Muscle of arm (tissue), 1 donor: ENCODE measurements at regions not wholly inside any gene's neighbourhood (a gene's known extent, or its start where the extent isn't known, plus 50 kb on each side); places are given as distances from the start of the nearest gene placed in this dataset.
A peak's percentile ranks its signal among the peaks of the same experiment; 100 is the strongest.
"Not testable (repeated sequence)": the region's sequence is repeated elsewhere in the genome, so short reads cannot be mapped to it uniquely, and the experiment has no call there.

Source experiments
- DNase-seq: peaks from one replicate; pipeline ENCODE4 v3.0.0-alpha.2; 2013

DNA sequence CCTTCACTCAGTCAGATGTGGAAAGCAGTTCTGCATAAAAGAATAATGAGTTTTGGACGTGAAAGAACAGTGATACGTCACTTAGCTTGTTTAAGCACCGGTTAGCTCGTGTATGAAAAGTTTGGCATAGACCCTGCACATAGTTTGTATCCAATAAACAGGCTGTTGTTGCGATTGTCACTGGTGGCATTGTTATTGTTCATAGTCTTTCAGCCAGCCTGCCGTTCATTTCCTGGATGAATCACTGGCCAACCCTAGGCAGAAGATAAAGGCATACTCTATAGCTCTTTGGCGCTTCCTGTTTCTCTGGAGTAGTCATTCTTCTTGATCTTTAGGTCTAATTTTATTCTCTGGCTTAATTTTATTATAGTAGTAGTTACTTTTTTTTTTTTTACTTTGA is 57.8 kb upstream of the ANKRD30A start:
- no peak for DNase-seq

DNA sequence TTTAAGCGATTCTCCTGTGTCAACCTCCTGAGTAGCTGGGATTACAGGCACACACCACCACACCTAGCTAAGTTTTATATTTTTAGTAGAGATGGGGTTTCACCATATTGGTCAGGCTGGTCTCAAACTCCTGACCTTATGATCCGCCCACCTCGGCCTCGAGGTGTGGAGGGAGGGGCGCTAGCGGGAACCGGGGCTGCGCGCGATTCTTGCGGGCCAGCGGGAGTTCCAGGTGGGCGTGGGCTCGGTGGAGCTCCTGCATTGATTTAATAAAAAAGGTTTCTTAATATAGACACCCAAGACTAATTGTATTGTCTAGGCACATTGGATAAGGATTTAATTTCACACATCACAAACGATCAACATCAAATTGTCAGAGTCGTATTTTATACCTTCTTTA is 63.1 kb upstream of the ANKRD30A start:
- DNase-seq, result not testable (repeated sequence)

GRCh38 chr10:37057261-37057660 is 68.1 kb upstream of the ANKRD30A start:
- no peak for DNase-seq

GRCh38 chr10:37053476-37053875 is 71.9 kb upstream of the ANKRD30A start:
- DNase-seq, result no peak

DNA sequence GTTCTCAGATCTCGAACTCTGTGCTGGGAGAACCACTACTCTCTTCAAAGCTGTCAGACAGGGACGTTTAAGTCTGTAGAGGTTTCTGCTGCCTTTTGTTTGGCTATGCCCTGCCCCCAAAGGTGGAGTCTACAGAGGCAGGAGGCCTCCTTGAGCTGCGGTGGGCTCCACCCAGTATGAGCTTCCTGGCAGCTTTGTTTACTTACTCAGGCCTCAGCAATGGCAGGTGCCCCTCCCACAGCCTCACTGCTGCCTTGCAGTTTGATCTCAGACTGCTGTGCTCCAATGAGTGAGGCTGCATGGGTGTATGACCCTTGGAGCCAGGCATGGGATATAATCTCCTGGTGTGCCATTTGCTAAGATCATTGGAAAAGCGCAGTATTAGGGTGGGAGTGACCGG is 75.4 kb upstream of the ANKRD30A start:
- DNase-seq, result not testable (repeated sequence)

GRCh38 chr10:37044319-37044718 is 81.1 kb upstream of the ANKRD30A start:
- DNase-seq, result not testable (repeated sequence)

- no peak for DNase-seq
Measured at GRCh38 chr10:37035853-37036252, 89.5 kb upstream of the ANKRD30A start.

DNA sequence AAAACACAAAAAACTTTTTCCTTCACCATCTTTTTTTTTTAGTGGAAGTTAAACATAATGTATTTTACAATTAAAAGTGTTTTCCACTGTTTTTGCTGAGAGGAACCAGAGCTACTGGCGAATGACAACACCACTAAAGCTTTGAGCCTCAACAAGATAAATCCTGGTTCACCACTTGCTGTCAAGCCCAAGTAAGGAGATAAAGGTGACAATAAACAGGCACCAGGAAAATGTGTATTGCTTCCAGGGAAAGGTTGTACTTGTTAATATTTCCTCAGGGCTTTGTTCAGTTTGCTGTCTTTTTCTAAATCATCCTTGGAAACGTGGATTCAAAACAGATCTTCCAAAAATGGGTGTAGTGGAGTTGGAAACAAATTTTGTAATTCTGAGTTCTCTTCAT is 109.9 kb upstream of the ANKRD30A start:
- DNase-seq, result no peak

DNA sequence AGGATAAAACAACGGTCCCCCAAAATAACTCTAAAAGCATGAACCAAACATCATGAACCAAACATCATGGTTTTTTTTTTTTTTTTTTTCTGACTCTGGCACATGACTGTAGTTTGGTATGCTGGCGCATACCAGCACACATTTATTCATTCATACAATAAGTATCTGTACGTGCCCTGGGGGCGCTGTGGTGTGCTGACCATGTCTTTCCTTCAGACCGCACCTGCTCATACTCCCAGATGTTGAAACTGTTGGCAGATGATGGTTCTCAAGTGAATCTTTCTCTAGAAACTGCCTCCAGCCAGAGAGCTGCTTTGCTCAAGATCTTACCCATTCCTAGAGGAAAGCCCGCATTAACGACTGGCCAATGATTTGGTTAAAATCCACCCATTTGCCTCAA is 114.7 kb upstream of the ANKRD30A start:
- DNase-seq, result no peak

DNA sequence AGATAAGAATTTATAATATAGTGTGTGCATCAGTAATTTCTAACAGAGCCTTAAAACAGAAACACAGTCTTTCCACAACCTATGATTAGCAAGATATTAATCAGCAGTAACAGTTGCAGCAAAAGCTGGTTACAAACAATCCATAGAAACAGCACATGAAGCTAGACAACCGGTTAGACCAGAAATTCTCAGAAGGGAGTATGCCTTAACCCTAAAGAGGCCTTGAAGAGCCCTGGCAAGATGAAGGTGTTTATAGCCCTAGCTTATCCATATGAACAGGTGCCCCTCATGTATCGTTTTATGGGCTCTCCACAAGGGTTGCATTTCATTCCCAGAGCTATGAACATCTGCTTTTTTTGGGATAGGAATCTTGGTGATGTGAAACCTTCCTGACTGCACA is 117.1 kb upstream of the ANKRD30A start:
- not testable (repeated sequence) for DNase-seq

DNA sequence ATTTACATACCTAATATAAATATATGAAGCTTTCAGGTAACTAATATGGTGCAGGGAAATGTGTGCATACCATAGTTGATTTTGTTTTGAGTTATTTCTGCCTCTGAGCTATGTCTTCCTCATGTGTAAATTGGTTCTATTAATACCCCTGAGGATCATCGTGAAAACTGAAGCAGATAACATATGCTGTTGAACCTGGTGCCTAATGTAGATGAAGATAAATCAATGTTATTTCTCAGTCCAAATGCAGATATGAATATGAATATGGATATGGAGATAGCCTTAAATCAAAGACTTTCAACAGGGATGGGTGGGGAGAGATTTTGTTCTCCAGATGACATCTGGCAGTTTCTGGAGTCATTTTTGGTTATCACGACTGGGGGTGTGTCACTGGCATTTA is 122.3 kb upstream of the ANKRD30A start:
- DNase-seq, result no peak

DNA sequence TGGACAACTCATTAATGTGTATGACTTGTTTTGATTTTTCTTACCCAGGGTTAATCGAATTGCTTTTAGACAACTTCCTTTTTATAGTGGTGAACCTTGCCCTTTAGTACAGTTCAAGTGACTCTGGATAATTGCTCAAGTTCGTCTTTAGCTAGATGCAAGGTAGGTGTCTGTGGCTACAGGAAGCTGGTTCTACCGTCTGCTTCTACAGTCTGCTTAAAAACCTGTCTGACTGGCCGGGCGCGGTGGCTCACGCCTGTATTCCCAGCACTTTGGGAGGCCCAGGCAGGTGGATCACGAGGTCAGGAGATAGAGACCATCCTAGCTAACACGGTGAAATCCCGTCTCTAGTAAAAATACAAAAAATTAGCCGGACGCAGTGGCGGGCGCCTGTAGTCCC is 129.6 kb upstream of the ANKRD30A start:
- not testable (repeated sequence) for DNase-seq

DNA sequence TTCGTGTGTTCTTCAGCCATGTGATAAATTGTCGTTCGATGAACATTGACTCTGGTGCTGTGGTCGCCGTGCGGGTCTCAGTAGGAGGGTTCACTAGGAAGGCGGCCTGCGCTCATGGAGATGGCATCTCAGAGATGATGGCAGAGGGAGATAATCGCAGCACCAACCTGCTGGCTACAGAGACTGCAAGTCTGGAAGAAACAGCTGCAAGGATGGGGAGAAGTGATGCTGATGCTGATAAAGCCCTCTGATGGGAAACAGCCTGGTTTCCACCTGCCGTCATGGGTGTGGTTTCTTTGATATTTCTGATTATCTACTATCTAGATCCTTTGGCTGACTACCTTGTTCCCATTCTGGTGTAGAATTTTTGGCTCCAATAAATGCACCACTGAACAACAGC is 130.5 kb upstream of the ANKRD30A start:
- no peak for DNase-seq

DNA sequence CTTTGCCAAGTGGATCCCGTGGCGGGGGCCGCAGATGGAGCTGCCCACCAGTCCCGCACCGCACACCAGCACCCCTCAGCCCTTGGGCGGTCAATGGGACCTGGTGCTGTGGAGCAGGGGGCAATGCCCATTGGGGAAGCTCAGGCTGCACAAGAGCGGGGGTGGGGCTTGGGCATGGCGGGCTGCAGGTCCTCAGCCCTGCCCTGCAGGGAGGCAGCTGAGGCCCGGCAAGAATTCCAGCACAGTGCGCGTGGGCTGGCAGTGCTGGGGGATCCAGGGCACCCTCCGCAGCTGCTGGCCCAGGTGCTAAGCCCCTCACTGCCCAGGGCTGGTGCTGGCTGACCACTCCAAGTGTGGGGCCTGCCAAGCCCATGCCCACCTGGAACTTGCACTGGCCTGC is 136.2 kb upstream of the ANKRD30A start:
- DNase-seq, result no peak

DNA sequence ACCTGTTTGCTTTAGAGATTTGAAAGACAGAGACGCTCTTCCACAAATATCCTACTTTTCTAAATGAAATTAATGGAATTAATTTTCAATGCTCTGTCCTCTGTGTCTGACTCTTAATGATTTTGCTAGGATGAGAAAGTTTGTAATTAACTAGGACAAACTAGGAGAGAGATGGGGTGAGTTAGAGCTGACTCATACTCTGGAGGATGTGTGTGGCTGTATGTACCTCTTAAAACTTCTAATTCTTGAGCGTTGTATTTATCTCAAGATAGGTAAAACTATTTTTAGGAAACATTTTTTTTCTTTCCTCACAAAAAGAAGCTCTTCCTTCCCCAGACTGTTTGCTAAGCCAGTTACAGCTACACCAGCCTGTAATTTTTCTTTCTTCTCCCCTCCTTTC is 178.8 kb upstream of the ANKRD30A start:
- no peak for DNase-seq

DNA sequence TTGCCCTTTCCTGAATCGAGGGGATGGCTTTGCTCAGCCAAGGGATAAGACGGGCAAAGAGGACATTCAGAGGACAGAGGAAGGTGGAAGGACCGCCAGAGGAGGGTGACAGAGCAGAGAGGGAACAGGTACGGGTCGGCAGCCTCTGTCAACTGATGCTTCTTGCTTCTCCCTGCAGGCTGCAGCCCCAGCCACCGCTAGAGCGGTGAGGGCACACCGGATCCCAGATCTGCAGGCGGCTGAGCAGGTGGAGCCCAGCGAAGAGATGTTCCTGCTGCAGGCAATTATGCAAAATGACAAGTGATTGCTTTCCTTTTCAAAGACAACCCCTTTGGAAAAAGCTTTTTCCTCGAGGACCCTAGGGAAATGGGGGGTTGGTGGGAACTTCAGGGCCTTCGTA is 181.9 kb upstream of the ANKRD30A start:
- DNase-seq, result no peak

- DNase-seq, result no peak
Measured at GRCh38 chr10:36942616-36943015, 182.8 kb upstream of the ANKRD30A start.

- DNase-seq, result no peak
Measured at GRCh38 chr10:36903040-36903439, 222.4 kb upstream of the ANKRD30A start.

GRCh38 chr10:36899652-36900051 is 225.7 kb upstream of the ANKRD30A start:
- no peak for DNase-seq

- DNase-seq, result no peak
Measured at GRCh38 chr10:36888925-36889573, 236.3 kb upstream of the ANKRD30A start.

GRCh38 chr10:36886303-36886891 is 239.0 kb upstream of the ANKRD30A start:
- DNase-seq, result no peak

- no peak for DNase-seq
Measured at GRCh38 chr10:36885746-36886145, 239.7 kb upstream of the ANKRD30A start.

DNA sequence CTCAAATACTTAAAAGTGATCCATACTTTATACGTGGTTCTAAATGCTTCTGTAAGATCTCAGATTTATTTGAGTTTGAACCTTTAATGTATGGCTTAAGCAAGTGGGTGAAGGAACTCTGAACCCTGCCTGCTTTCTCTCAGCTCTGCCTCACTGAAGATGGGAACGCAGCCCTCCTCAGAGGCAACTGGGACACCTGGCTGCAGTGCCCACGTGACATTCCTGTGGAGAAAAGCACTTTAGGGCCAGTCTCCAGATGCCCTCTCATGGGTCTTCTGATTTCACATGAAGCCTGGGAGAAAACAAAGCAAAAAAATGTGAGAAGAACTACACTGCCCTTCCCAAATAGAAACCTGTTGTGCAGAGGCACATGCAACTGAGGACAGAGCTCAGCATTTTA is 242.6 kb upstream of the ANKRD30A start:
- DNase-seq, result no peak

- DNase-seq, result peak; percentile 30
Measured at GRCh38 chr10:36880898-36881297, 244.5 kb upstream of the ANKRD30A start.
